ENCODE measurements at regions not wholly inside any gene's neighbourhood (a gene's known extent, or its start where the extent isn't known, plus 50 kb on each side); places are given as distances from the start of the nearest gene placed in this dataset.

- TF ChIP-seq CTCF (IDR thresholded peaks at IDR 0.05), result no peak
- TF ChIP-seq POLR2A (IDR thresholded peaks at IDR 0.05), result no peak
- no peak for TF ChIP-seq POLR2AphosphoS5 (IDR thresholded peaks at IDR 0.05)
Observed at GRCh38 chr1:99464738-99465137, 181.2 kb upstream of the PALMD start.
